HG02759 (cell line): ENCODE measurements at regions not wholly inside any gene's neighbourhood (a gene's known extent, or its start where the extent isn't known, plus 50 kb on each side); places are given as distances from the start of the nearest gene placed in this dataset.
"Not testable (repeated sequence)": the region's sequence is repeated elsewhere in the genome, so short reads cannot be mapped to it uniquely, and the experiment has no call there.

Experiments used
- ATAC-seq: cut with Tn5 transposase; IDR thresholded peaks from one replicate; pipeline ENCODE4 v1.9.1; 2021; ENCODE audit warnings: mild to moderate bottlenecking, moderate library complexity; ENCODE audit not compliant: unreplicated experiment

GRCh38 chr1:83060651-83061390 is 938.1 kb downstream of the TTLL7 start:
- ATAC-seq = no peak

- no peak for ATAC-seq
These were observed 938.7 kb downstream of the TTLL7 start for GRCh38 chr1:83060221-83060620.

- no peak for ATAC-seq
These were observed 940.6 kb downstream of the TTLL7 start for GRCh38 chr1:83058327-83058726.

GRCh38 chr1:83055391-83056170 is 943.4 kb downstream of the TTLL7 start:
- ATAC-seq = no peak

GRCh38 chr1:83053446-83053845 is 945.5 kb downstream of the TTLL7 start:
- no peak for ATAC-seq

GRCh38 chr1:83052865-83053264 is 946.1 kb downstream of the TTLL7 start:
- no peak for ATAC-seq

- ATAC-seq = not testable (repeated sequence)
These were observed 947.9 kb downstream of the TTLL7 start for GRCh38 chr1:83051053-83051452.

GRCh38 chr1:83043244-83043643 is 955.7 kb downstream of the TTLL7 start:
- no peak for ATAC-seq

- ATAC-seq = not testable (repeated sequence)
These were observed 959.8 kb downstream of the TTLL7 start for GRCh38 chr1:83039091-83039490.

GRCh38 chr1:83034851-83035250 is 964.1 kb downstream of the TTLL7 start:
- ATAC-seq = no peak

GRCh38 chr1:83033682-83034081 is 965.2 kb downstream of the TTLL7 start:
- ATAC-seq = no peak

GRCh38 chr1:83029916-83030315 is 969.0 kb downstream of the TTLL7 start:
- ATAC-seq = no peak

GRCh38 chr1:83029050-83029449 is 969.9 kb downstream of the TTLL7 start:
- no peak for ATAC-seq

GRCh38 chr1:83028467-83028866 is 970.5 kb downstream of the TTLL7 start:
- no peak for ATAC-seq

- no peak for ATAC-seq
These were observed 971.4 kb downstream of the TTLL7 start for GRCh38 chr1:83027511-83027910.

GRCh38 chr1:83026745-83027144 is 972.2 kb downstream of the TTLL7 start:
- ATAC-seq = no peak

- ATAC-seq = no peak
These were observed 974.6 kb downstream of the TTLL7 start for GRCh38 chr1:83024251-83024767.

GRCh38 chr1:83023212-83023611 is 975.7 kb downstream of the TTLL7 start:
- ATAC-seq = no peak

GRCh38 chr1:83022206-83022605 is 976.7 kb downstream of the TTLL7 start:
- no peak for ATAC-seq

- ATAC-seq = no peak
These were observed 981.2 kb downstream of the TTLL7 start for GRCh38 chr1:83017701-83018100.

- no peak for ATAC-seq
These were observed 981.7 kb downstream of the TTLL7 start for GRCh38 chr1:83017276-83017675.

- ATAC-seq = no peak
These were observed 982.5 kb downstream of the TTLL7 start for GRCh38 chr1:83016354-83016849.
